NCI-H748 treated with DMSO at 0.1 percent for 48 hours (cell line): ENCODE measurements at regions not wholly inside any gene's neighbourhood (a gene's known extent, or its start where the extent isn't known, plus 50 kb on each side); places are given as distances from the start of the nearest gene placed in this dataset.
"Not testable (repeated sequence)": the region's sequence is repeated elsewhere in the genome, so short reads cannot be mapped to it uniquely, and the experiment has no call there.

Source experiments
- DNase-seq: peaks from one replicate; lab custom pipeline; 2025; lab: John Stamatoyannopoulos, UW

DNA sequence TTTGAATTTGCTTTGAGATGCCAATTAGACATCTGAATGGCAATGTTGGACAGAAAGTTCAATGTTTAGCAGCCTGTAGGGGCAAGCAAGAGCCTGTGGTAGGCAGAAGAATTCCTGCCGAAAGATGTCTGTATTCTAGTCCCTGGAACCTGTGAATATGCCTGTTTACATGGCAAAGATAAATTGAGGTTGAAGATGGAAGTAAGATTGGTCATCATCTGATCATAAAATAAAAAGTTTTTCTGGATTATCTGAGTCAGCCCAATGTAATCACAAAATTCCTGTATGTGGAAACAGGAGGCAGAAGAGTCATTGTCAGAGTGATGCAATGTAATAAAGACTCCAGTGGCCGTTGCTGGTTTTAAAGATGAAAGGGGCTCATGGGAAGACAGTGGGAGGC, 430.5 kb downstream of the MDFIC start:
- no peak for DNase-seq

DNA sequence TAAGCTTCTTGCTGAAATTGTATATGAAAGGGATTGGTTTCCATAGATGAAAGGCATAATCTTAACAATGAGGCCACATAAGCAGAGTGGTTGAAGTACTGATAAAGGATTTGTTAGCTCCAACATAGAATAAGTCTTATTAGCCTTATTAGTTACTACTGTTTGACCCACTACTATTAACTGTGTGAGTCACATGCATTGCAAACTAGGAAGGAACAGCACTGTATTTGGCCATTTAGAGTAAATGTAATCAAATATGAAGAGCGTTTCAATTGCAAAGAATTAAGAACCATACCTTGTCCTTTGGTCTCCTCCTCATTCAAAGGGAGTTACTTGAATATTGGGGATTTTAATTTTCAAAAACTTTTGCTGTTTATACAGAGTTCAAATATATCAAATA, 428.9 kb downstream of the MDFIC start:
- no peak for DNase-seq

DNA sequence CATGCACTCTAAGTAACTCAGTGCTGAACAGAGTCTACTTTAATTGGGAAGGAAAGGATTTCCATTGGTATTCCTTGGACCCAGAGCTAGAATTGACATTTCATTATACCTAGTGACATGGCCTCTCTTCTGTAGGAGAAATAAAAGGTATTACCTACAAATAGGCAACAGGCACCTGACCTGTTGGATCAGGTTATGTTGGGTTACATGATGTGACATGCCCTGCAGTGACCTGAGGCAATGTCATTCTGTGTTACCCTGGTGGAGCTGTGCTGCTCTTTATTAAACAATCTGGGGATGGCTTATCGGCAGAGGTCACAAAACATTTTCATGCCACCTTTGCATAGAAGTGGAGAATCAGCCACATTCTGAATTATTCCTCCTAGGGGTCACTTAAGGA, 427.7 kb downstream of the MDFIC start:
- no peak for DNase-seq

DNA sequence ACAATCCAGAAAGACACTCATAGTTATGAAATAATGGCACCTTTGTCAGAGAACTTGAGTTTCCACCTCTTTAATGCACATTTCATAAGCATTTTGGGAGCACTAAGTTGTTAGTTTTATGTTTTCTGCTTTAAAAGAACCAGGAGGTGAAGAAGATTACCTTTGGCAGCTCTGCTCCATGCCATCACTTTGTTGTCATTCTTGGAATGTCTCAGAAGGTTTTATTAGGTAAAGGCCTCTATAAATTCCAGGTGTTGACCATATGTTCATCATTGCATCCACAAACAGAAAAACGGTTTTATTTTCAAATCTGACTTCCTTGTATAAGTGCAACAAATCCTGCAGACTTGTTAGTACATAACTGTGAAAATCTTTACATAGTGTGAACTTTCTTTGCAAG, 424.8 kb downstream of the MDFIC start:
- no peak for DNase-seq

DNA sequence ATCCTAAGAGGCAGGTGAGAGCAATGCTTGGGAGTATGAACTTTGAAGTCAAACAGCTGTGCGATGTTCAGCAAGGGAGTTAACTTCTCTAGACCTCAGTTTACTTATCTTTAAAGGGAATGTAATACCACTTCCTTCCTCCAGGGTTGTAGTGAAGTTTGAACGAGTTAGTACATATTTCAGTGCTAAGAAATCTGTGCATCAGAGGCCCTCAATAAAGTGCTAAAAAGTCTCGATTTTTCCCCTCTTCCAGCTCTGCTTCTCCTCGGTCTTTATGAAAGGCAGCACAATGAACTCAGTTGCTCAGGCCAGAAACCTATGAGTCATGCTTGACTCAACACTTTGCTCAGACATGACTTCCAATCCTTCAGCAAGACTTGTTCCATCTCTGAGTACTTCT, 418.9 kb downstream of the MDFIC start:
- no peak for DNase-seq

DNA sequence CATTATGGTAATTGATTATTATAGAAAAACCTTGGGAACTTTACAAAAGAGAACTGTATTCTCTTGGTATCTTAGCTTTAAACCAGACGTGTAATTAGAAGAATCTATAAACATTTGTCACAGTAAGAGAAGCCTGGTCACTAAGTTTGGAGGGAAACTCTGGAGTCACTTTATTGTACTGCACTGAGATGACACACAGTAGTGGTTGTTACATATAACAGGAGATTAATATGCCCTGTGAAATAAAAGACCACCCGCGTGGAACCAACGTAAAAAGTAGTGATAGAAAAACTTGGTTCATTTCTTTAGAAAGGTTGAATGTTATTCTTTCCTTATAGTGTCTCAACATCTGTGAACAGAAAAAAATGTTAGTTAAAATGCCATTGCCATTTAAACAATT, 416.1 kb downstream of the MDFIC start:
- no peak for DNase-seq

DNA sequence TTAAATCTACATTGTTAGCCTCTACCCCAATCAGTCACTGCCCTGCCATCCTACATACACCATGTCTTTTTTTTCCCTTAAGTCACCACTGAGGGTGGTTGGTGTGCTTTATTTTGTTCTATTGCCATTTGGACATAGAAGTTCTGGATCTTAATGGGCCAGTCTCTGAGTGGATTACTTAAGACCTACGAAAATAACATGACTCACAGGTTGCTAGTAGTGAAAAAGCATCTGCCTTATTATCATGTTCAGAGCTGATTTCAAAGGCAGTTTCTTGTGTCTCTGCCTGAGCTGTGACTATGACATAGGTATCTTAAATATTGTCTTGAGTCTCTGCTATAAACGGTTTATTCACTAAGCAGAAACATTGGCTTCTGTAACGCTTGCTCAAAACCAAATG, 410.8 kb downstream of the MDFIC start:
- no peak for DNase-seq

DNA sequence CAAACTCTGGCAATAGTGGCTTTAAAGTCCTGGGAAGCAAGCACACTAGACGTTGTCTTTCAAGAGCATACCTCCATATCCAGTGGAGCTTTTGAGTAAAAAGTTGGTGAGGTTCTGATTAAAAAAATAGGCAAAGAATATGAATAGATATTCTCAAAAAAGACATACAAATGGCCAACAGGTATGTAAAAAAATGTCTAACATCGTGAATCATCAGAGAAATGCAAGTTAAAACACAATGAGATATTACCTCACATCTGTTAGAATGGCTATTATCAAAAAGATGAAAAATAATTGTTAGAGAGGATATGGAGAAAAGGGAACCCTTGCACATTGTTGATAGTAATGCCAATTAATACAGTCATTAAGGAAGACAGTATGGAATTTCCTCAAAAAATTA, 407.1 kb downstream of the MDFIC start:
- DNase-seq = no peak

DNA sequence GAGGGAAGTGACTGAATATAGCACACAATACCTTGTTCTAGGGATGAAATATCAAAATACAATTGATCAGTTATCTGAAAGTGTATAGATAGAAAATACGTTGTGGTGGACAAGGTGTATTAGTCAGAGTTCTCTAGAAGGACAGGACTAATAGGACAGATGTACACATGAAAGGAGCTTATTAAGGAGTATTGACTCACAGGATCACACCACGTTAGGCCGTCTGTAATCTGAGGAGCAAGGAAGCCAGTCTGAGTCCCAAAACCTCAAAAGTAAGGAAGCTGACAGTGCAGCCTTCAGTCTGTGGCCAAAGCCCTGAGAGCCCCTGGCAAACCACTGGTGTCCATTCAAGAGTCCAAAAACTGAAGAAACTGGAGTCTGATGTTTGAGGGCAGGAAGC, 406.1 kb downstream of the MDFIC start:
- DNase-seq = no peak

DNA sequence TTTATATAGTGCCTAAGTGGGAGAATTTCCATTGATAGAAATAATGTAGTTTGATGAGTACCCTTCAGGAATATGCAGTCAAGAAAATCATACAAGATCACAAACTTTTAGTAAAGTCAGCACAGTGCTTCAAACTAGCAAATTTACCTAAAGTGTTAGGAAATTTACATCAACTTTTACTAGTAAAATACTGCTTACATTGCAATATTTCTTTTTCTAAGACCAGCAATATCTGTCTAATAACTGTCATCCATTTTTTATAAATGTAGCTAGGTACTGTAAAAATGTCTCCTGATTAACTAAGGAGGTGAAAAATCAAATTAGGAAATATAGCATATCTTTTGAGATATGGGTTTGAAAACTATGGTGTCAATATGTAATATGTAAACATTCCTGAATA, 405.4 kb downstream of the MDFIC start:
- DNase-seq = no peak

DNA sequence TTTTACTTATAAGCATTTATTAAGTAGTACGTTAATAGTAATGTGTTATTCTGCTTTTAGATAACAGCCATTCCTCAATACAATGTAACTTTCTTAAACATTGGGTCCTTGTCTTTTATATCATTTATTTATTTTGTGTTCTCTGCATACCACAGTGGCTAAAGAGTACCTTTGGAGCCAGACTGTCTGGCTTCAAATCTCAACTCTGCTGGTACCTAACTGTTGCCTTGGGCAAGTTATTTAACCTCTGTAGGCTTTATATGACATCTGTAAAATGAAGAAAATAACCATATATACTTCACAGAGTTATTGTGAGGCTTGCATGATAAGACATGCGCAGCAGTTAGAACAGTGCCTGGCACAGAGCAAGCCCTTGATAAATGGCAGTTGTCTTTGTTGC, 397.6 kb downstream of the MDFIC start:
- no peak for DNase-seq

DNA sequence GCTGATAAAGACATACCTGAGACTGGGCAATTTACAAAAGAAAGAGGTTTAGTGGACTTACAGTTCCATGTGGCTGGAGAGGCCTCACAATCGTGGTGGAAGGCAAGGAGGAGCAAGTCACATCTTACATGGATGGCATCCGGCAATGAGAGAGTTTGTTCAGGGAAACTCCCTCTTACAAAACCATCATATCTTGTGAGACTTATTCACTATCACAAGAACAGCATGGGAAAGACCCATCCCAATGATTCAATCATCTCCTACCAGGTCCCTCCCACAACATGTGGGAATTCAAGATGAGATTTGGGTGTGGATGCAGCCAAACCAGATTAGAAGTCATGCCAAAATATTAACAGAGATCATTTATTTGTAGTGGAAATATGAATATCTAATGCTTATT, 388.4 kb downstream of the MDFIC start:
- DNase-seq = not testable (repeated sequence)

DNA sequence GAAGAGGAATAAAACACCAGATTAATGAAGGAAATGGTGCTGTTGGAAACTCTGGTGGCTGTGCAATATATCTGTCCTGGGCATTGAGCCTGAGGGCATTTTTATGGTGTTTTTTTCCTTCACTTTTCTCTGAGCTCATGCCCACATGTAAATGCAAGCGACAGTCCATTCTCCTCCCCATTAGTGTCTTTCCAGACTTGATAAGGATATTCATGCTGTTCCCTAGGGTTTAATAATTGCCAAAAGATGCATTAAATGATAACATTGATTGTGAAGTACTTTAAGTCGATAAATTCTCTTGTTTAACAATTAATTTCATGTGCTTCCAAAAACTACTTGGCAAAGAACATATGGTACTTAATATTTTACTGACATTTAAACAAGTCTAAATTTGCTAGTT, 384.7 kb downstream of the MDFIC start:
- no peak for DNase-seq

DNA sequence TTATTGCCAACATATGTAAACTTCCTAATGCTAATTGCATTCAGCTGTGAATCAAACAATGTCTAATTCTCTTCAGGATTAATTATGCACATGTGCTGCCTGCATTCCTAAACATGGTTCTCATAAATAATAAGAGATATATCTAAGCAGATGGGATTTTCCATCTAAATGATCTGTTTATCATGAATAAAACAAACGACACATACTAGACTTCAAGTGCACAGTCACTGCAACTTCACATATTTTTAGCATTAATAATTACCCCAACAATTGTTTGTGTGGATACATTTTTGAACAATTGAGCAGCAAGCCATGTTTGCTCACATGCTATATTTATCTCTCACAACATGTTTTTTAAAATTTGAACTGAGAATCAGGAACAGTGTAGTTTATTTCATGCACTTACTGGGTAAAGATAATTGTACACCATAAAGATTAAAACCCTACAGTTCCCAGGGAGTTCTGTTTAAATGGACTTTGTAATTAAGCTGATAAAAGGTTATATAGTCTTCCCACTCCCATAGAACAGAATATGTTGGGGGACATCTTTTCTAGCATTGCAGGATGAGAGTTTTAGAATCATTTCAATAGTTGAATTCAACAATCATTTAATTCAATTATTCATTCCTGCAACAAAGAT, 378.5 kb downstream of the MDFIC start:
- DNase-seq = no peak

DNA sequence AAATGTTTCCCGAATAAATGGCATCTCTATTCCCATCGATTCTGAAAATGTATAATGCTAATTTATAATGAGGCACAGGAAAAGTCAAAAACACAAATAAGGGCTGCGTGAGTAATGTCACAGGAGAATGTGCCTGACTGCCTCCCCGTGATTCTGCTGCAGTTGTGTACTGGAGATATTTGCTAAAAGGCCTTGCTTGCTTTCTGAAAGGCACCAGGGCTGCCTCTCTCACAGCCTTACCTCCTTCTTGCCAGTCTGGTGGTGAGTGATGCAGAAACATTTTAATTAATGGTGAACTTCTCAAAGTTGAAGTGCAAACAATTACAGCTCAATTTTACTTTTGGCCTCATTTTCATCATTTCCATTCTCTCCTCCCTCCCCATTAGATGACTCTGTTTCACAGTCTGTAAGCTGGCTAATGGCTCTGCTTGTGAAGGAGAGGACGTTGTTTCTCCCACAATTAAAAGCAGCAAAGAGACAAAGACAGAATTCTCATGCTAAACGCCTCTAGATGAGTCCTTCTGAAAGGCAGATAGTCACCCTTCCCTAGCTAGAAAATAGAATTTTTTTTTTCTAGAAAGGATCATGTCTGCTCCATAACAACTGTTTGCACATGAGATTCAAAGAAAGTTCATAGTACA, 377.6 kb downstream of the MDFIC start:
- DNase-seq = no peak

DNA sequence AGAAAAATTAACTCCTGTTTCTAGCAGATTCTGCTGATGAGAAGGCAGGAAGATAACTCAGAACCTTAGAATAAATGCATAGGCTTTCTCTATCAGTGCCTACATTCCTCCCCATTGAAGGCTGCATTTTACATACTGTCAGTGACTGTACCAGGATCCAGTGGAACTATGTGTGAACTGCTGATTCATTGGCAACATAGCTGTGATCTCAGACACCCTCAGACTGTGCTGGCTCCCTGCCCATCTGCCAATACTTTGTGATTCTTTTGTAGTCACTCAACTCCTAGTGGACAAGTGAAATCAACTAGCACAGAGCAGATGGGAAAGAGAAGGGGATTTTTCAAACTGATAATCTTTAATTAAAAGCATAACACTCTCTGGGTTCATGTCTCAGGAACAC, 375.8 kb downstream of the MDFIC start:
- DNase-seq = no peak

DNA sequence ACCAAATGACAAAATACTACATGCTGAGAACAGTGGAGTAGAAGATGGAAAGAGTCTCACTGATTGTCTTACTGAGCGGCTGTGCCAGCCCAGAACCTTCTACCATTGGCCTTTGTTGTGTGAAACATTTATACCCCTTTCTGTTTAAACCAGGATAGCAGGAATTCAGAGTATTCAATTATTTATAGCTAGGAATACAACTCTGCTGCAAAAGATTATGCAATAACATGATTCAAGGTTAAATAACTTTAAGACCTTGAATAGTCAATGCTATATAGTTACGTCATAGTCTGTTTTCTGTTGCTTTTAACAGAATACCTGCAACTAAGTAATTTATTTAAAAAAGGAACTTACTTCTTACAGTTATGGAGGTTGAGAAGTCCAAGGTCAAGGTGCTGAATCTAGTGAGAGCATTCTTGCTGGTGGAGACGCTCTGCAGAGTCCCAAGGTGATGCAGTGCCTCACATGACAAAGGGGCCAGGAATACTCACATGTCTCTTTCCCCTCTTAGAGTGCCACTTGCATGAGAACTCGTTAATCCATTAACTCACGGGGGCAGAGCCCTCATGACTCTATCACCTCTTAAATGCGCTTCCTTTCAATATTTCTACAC, 371.8 kb downstream of the MDFIC start:
- DNase-seq = no peak

DNA sequence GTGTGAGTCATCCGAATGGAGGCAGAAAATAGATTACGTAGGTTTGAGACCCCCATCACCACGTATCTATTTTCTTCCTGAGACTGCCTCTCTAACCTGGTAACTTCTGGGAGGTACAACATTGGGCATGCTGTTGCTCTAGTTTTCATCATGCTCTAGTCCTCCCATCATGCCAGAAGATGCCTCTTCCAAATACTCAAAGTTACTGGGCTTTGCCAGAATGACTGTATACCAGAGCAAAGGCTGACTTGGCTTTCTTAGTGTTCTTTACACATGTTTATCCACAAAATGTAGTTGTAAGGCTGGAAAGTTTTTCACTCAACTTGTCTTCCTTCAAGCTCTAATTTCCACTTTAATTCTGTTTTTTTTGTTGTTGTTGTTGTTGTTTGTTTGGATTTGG, 370.5 kb downstream of the MDFIC start:
- no peak for DNase-seq

DNA sequence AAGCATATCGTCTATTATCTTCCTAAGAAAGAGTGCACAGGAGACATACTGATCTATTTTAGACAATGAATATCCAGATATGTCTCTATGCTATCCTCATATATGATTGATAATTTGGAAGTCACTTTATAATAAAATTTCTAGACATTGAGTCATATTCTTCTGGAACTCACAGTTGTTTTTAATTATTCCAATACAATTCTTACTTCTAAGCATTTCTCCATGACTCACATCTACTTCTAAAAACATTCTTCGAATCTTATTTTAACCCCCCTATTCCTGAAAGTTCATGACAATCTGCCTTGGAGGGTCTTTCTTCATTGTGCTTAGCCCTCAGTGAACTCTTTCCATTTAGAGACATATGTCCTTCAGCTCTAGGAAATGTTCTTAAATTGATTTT, 368.1 kb downstream of the MDFIC start:
- DNase-seq = no peak

DNA sequence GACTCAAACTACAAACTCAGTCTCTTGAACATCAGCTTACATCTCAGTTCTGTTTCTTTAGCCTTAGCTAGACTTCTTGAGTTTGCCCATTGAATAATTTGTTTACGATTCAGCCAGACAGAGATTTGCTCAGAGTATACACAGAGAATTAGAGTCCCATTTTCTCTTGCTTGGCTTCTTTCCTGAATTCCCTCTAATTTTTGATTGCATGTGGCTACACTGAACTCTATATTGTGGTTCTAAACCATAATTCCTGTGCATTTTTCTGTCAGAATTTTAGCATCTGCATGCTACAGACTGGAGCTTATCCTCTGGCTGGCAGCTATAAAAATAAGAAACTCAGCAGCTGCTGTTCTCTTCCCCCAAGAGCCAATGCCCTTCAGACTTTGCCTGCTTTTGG, 354.9 kb downstream of the MDFIC start:
- no peak for DNase-seq

DNA sequence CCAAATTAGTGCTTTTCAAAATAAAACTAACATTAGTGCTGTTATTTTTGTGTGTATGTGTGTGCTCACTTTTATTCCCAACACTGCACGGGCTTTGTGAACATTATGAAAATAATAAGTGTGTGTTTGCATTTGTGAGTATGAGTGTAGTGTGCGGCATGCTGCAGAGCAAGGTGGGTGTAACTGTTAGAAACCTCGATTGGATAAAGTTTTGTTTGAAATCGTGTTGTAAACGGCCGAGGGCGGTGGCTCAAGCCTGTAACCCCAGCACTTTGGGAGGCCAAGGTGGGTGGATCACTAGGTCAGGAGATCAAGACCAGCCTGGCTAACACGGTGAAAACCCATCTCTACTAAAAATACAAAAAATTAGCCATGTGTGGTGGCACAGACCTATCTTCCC, 352.0 kb downstream of the MDFIC start:
- not testable (repeated sequence) for DNase-seq

DNA sequence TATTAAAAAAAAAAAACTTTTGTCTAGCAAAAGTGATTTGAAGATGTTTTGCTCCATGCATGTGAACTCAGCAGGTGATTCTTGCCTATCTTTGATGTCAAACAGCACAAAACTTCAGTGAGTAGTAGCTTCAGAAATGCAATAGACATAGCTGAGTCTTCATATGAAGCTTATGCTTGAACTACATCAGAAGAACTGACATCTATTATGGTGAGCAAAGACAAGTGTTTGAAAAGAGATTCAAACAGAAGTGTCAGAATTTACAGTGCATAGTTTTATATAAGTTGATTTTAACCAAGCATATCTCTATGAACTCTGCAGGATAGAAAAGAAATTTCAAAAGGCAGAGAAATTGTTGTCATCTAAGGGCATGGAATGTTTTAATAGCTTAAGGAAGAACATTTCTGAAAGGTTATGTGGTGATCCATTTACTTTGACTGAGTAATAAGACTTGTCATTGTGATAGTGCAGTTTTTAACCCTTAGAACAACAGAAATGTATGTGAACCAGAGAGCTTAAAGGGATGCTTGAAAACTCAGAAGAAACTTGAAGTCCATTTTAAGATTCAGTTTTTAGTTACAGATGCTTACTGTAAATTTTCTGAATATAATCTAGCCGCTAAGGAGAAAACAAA, 351.4 kb downstream of the MDFIC start:
- no peak for DNase-seq
